HCT116 (cell line): ENCODE measurements at regions not wholly inside any gene's neighbourhood (a gene's known extent, or its start where the extent isn't known, plus 50 kb on each side); places are given as distances from the start of the nearest gene placed in this dataset.

Experiments
- POLR2A ChIP-seq: IDR thresholded peaks from 2 replicates; pipeline ENCODE4 v1.7.0; 2011; ENCODE audit warnings: borderline replicate concordance; ENCODE audit not compliant: insufficient read depth, insufficient read length; ENCODE audit errors: extremely low read depth
- POLR2AphosphoS5 ChIP-seq: IDR thresholded peaks from 2 replicates; pipeline ENCODE4 v1.6.1; 2011; ENCODE audit warnings: mild to moderate bottlenecking, low read depth, low read length, moderate library complexity
- TCF7L2 ChIP-seq: IDR thresholded peaks from 2 replicates; pipeline ENCODE4 v1.7.0; 2011; ENCODE audit warnings: borderline replicate concordance, inconsistent platforms; ENCODE audit not compliant: insufficient read depth, insufficient read length; ENCODE audit errors: extremely low read depth
- TF ChIP-seq, protein P1 (sequence below), 3 experiments: fragments of 200-600 bp in 1 of 3; sonication (generic) in 1 of 3; IDR thresholded peaks in 2 of 3; conservative IDR thresholded peaks in 1 of 3; 2 replicates each; pipeline ENCODE4 v1.5.1; 2012 to 2017; ENCODE audit warnings: low read depth in 2 of 3, low read length in 2 of 3, antibody characterized with exemption in 1 of 3, borderline replicate concordance in 1 of 3, control low read depth in 1 of 3, mild to moderate bottlenecking in 1 of 3, mixed read lengths in 1 of 3, mixed run types in 1 of 3, moderate library complexity in 1 of 3; ENCODE audit not compliant: insufficient read depth in 1 of 3
- TF ChIP-seq, protein P2 (sequence below): IDR thresholded peaks from 2 replicates; pipeline ENCODE4 v1.6.1; 2012; ENCODE audit warnings: low read depth

DNA sequence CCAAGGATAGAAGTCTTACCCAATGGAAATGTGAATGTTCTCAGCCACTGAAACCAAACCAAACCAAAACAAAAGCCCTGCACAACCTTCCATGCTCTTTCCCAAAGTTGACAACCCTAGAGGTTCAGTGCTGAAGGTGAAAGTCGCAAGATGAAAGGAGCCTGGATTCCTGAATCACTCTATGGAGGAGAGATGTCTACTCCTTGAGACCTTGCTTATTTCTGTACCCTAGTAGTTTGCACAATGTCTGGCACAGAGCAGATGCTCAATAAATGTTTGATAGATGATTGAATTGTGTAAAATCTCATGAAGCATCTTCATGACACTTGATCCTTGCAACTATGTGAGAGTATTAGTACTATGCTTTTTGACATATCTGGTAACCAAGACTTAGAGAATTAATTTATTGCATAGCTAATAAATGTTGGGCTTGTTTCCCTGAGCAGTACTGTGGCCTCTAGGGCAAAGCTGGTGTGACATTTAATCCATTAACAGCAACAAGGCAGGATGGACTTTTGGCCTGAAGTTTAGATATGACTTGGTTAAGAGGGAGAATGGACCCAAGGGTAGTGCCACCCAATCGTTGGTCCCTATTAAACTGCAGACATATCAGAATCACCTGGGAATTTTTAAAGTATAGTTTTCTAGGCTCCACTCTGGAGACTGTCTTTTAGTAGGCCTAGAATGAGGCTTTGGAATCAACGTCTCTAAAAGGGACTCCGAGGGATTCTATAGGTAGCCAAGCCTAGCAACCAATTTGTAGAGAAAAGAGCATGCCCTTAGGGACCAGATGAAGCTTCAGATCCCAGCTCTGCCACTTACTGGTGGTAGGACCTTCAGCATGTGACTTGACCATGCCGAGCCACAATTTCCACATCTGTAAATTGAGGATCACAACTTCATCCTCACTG is 145.9 kb downstream of the DDX1 start:
- TF ChIP-seq, protein P1, sequence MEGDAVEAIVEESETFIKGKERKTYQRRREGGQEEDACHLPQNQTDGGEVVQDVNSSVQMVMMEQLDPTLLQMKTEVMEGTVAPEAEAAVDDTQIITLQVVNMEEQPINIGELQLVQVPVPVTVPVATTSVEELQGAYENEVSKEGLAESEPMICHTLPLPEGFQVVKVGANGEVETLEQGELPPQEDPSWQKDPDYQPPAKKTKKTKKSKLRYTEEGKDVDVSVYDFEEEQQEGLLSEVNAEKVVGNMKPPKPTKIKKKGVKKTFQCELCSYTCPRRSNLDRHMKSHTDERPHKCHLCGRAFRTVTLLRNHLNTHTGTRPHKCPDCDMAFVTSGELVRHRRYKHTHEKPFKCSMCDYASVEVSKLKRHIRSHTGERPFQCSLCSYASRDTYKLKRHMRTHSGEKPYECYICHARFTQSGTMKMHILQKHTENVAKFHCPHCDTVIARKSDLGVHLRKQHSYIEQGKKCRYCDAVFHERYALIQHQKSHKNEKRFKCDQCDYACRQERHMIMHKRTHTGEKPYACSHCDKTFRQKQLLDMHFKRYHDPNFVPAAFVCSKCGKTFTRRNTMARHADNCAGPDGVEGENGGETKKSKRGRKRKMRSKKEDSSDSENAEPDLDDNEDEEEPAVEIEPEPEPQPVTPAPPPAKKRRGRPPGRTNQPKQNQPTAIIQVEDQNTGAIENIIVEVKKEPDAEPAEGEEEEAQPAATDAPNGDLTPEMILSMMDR (IDR thresholded peaks at IDR 0.05 in 2 of 3, conservative IDR thresholded peaks at IDR 0.05 in 1 of 3; ENCODE audit: borderline replicate concordance in 1 of 3, insufficient read depth in 1 of 3, low read depth in 2 of 3, low read length in 2 of 3): no peak
- TF ChIP-seq TCF7L2 (no peak), POLR2A (no peak), POLR2AphosphoS5 (no peak)
- TF ChIP-seq, protein P2, sequence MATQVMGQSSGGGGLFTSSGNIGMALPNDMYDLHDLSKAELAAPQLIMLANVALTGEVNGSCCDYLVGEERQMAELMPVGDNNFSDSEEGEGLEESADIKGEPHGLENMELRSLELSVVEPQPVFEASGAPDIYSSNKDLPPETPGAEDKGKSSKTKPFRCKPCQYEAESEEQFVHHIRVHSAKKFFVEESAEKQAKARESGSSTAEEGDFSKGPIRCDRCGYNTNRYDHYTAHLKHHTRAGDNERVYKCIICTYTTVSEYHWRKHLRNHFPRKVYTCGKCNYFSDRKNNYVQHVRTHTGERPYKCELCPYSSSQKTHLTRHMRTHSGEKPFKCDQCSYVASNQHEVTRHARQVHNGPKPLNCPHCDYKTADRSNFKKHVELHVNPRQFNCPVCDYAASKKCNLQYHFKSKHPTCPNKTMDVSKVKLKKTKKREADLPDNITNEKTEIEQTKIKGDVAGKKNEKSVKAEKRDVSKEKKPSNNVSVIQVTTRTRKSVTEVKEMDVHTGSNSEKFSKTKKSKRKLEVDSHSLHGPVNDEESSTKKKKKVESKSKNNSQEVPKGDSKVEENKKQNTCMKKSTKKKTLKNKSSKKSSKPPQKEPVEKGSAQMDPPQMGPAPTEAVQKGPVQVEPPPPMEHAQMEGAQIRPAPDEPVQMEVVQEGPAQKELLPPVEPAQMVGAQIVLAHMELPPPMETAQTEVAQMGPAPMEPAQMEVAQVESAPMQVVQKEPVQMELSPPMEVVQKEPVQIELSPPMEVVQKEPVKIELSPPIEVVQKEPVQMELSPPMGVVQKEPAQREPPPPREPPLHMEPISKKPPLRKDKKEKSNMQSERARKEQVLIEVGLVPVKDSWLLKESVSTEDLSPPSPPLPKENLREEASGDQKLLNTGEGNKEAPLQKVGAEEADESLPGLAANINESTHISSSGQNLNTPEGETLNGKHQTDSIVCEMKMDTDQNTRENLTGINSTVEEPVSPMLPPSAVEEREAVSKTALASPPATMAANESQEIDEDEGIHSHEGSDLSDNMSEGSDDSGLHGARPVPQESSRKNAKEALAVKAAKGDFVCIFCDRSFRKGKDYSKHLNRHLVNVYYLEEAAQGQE: no peak
